ENCODE measurements at regions not wholly inside any gene's neighbourhood (a gene's known extent, or its start where the extent isn't known, plus 50 kb on each side); places are given as distances from the start of the nearest gene placed in this dataset.

GRCh38 chr4:57496697-57497471 lies 386.7 kb upstream of the IGFBP7 start:
- BruUV-seq (replicated peaks), result no TSS peak
- Histone ChIP-seq H3K9ac (replicated peaks; ENCODE audit: extremely low read depth, insufficient read depth, low read length) (no peak overlapping the region), H2AFZ (ENCODE audit: low read depth, low read length) (no peak overlapping the region), H3K4me1 (ENCODE audit: control insufficient read depth, extremely low read depth, insufficient read depth, low read length) (no peaks in the 10 kb centered on the region), H3K36me3 (ENCODE audit: control insufficient read depth in 2 of 2, extremely low read depth in 1 of 2, insufficient read depth in 2 of 2, low read length in 2 of 2) (no peaks in the 10 kb centered on the region), H4K20me1 (replicated peaks; ENCODE audit: control insufficient read depth, extremely low read depth, insufficient read depth, low read length) (no peaks in the 10 kb centered on the region), H3K27me3 (ENCODE audit: control insufficient read depth in 2 of 2, insufficient read depth in 2 of 2, low read length in 2 of 2) (no peaks in the 10 kb centered on the region), H3K79me2 (ENCODE audit: control insufficient read depth, insufficient read depth, low read length) (no peaks in the 10 kb centered on the region), H3K9me3 (replicated peaks; ENCODE audit: control insufficient read depth, insufficient read depth, low read length) (no peaks in the 10 kb centered on the region), H3K4me3 (replicated peaks in 1 of 3; ENCODE audit: insufficient read depth in 1 of 3, low read depth in 1 of 3, low read length in 3 of 3) (no peak overlapping the region), H3K4me2 (ENCODE audit: insufficient read depth, low read length) (no peak overlapping the region), H3K9me1 (replicated peaks; ENCODE audit: control insufficient read depth, extremely low read depth, insufficient read depth, low read length) (no peaks in the 10 kb centered on the region), H3K27ac (ENCODE audit: insufficient read depth, low read depth, low read length) (no peak overlapping the region)
- dilution Hi-C loops (cut with MboI; ENCODE audit: extremely low pct_ligation_motif_present, low sequenced_read_pairs) (no loop called here), intact Hi-C loops (cut with micrococcal nuclease) (no loop called here)
- POLR2A ChIA-PET, result no interaction called here
- TF ChIP-seq POLR2A (IDR thresholded peaks at IDR 0.05; ENCODE audit: low read depth, low read length) (no peak), CTCF (IDR thresholded peaks at IDR 0.05; ENCODE audit: extremely low read depth in 1 of 2, insufficient read depth in 1 of 2, low read depth in 1 of 2, low read length in 2 of 2) (no peak), FOS (IDR thresholded peaks at IDR 0.05; ENCODE audit: borderline replicate concordance, insufficient read depth, low read length) (no peak), POLR2AphosphoS5 (IDR thresholded peaks at IDR 0.05; ENCODE audit: insufficient read depth, low read depth, low read length) (no peak), GATA2 (IDR thresholded peaks at IDR 0.05; ENCODE audit: insufficient read depth, insufficient read length, low read depth, low read length) (no peak), MYC (IDR thresholded peaks at IDR 0.05; ENCODE audit: low read depth, low read length) (no peak), MAX (IDR thresholded peaks at IDR 0.05; ENCODE audit: insufficient read depth, insufficient read length) (no peak), EZH2 (IDR thresholded peaks at IDR 0.05; ENCODE audit: borderline replicate concordance, low read depth, low read length, severe bottlenecking) (no peak), JUN (IDR thresholded peaks at IDR 0.05; ENCODE audit: borderline replicate concordance, insufficient read depth, insufficient read length, low read depth) (no peak)
- CTCF ChIA-PET, result no interaction called here
- DNase-seq (ENCODE audit: low read depth, low spot score) (no peak), FAIRE-seq (no peak)

Data from endothelial cell of umbilical vein (primary cell).